Retinal pigment epithelial cell (primary cell): ENCODE measurements at regions not wholly inside any gene's neighbourhood (a gene's known extent, or its start where the extent isn't known, plus 50 kb on each side); places are given as distances from the start of the nearest gene placed in this dataset.

Experiments used
- DNase-seq: peaks from one replicate; pipeline ENCODE4 v3.0.0-alpha.2; 2010; ENCODE audit warnings: low read depth
- H3K4me3 ChIP-seq: 2 replicates; pipeline ENCODE4 v1.5.1; 2011; ENCODE audit warnings: mild to moderate bottlenecking, low read length, control low read depth, moderate library complexity
- TF ChIP-seq, protein P1 (sequence below): conservative IDR thresholded peaks from 2 replicates; pipeline ENCODE4 v1.5.1; 2011; ENCODE audit warnings: low read depth, low read length, control low read depth, inconsistent platforms

DNA sequence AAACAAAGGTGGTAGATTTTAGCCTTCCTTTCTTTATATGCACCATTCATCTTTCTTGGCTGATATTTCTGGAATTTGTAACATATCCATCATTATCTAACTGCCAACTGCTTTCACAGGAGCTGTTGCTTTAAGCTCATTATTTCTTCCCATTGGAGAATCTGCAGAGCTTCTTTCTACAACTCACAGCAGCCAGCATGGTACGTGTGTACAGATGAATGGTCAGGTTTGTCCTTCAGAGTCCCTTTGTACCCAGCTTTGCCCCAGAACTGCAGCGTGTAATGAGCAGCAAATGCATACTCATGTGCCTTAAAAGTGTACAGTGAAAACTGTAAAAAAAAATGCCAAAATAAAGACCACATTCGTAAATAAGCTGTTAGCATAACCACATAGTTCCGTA is 260.9 kb downstream of the FIGN start:
- TF ChIP-seq, protein P1, sequence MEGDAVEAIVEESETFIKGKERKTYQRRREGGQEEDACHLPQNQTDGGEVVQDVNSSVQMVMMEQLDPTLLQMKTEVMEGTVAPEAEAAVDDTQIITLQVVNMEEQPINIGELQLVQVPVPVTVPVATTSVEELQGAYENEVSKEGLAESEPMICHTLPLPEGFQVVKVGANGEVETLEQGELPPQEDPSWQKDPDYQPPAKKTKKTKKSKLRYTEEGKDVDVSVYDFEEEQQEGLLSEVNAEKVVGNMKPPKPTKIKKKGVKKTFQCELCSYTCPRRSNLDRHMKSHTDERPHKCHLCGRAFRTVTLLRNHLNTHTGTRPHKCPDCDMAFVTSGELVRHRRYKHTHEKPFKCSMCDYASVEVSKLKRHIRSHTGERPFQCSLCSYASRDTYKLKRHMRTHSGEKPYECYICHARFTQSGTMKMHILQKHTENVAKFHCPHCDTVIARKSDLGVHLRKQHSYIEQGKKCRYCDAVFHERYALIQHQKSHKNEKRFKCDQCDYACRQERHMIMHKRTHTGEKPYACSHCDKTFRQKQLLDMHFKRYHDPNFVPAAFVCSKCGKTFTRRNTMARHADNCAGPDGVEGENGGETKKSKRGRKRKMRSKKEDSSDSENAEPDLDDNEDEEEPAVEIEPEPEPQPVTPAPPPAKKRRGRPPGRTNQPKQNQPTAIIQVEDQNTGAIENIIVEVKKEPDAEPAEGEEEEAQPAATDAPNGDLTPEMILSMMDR: no peak
- no peak overlapping the region for H3K4me3 ChIP-seq
- no peak for DNase-seq

DNA sequence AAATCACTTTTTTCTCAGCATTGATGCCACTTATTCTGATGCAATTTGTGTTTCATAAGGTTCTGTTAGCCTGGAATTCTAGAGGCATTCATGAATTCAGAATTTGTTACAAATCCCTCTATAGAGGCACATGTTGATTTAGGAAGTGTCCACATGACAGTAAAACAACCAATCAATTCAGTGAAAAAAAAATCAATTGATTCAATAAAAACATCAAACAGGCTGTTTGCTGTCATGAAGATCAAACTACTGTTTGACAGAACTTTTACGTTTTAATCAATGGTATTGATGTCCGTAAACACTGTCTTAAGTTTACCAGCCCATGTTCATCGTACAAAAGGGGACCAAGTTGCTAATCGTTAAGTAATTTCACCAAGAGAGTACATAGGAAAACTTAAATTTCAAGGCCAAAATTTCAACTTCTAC is 261.5 kb downstream of the FIGN start:
- TF ChIP-seq, protein P1: no peak
- no peak for DNase-seq
- no peak overlapping the region for H3K4me3 ChIP-seq

DNA sequence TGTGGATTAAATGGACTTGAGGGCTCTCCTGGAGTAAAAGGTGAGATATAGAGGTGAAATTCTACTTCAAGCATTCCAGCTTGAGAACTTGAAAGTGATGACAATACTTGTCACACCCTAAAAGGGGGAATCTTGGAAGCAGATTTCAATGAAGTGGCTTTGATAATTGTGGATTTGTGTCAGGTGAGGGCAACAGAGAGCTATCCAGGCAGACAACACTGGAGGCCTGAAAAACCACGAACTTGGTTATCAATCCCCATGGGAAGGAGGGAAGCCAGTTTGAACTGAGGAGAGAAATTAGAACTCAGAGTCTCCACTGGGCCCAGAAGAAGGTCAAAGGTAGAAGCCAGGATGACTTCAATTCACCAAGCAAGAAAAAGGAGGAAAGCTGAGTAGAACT is 263.9 kb downstream of the FIGN start:
- H3K4me3 ChIP-seq: no peak overlapping the region
- no peak for DNase-seq
- TF ChIP-seq, protein P1: peak; percentile 38

DNA sequence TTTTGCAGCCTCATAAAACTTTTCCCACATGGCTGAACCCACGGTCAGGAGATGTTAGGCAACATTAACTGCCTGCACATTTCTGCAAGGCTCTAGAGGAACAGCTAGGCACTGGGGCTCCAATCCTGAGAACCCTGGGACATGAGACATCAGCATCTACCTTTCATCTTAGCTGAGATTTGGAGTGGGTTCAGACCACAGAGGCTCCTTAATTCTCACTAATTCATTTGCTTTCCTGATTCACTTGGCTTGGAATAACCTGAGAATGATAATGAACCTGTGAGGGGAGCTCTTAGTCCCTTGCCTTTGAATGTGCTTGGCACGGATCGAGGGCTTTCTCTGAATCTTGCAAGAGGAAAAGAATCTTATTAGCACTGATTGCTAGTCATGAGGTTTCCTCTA is 266.2 kb downstream of the FIGN start:
- no peak overlapping the region for H3K4me3 ChIP-seq
- TF ChIP-seq, protein P1: peak; percentile 26
- peak; percentile 84 for DNase-seq

DNA sequence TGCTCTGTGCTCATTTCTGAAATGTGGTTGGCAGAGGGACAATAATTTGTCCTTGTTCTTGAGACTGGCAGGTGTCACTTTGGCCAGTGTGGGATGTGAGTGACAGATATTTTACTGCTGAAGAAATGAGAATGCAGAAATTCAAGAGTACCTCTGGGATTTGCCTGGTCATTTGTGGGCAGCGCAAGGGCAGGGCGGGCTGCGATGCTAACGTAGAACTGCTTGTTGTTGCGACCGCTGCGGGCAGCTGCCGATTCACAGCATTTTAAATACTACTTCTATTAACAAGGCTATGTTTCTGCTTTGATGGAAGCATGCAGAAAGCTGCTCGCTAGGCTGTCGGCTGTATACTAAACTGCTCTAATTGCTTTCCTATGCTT is 268.6 kb downstream of the FIGN start:
- no peak for DNase-seq

DNA sequence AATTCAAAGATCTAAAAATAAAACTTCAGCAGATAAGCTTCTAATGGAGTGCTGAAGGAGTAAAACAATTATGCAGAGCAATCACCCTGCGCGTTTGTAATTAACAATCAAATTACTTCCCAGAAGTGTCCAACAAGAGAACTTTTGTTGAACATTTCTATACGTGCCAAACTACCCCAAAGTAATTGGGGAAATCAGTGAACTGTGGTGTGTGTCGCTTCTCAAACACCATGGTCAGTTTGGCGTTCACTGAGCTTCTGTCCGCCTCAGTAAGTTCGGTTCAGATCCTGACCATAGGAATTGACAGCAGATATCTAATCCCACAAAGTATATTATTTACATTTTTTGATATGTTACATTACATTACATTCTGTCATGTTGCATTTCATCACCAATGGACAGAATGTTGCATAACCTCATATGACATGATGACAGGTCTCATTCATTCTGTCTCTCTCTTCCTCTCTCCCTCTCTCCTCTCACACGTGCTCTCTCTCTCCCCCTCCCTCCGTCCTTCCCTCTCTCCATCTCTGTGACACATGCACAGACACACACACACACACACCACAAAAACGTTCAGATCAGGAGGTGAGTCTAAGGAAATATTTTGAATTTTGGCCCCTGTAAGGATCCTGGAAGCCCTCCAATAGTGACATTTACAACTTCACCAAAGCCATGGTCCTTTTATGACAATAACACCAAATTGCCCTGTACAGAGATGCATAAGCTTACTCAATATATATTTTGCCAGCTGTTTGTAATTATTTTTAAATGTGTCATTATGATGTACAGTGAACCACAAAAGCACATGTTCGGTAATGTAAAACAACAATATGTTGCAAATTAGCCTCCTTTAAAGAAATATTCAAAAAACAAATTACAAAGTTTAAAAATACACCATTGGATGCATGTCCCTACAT is 269.2 kb downstream of the FIGN start:
- TF ChIP-seq, protein P1: no peak
- no peak for DNase-seq
- H3K4me3 ChIP-seq: no peak overlapping the region

More for the DNA sequence above, 268.6 kb downstream of the FIGN start:
- TF ChIP-seq, protein P1: no peak
- no peak overlapping the region for H3K4me3 ChIP-seq

DNA sequence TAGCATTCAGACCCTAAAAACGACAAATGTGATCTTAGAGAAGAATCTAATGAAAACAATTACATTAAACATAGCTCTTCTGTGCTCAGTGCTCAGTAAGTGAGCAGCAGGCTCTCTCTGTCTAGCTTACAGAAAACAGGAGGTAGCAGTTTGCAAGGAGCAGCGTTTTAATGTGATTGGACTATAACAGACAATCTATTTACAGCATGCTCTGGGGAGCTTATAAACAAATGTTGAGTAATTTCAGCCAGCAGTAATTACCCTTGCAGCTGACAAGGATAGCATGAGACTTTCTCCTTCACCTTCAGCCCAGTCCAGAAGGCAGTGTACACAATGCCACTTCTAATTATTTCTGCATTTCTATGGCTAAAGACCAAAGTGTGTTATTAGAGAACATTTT is 270.4 kb downstream of the FIGN start:
- DNase-seq: no peak
- no peak overlapping the region for H3K4me3 ChIP-seq
- TF ChIP-seq, protein P1: no peak
